IPS-NIHi11 (cell line): ENCODE measurements at regions not wholly inside any gene's neighbourhood (a gene's known extent, or its start where the extent isn't known, plus 50 kb on each side); places are given as distances from the start of the nearest gene placed in this dataset.
"Not testable (repeated sequence)": the region's sequence is repeated elsewhere in the genome, so short reads cannot be mapped to it uniquely, and the experiment has no call there.

Source experiments
- DNase-seq: peaks from one replicate; pipeline ENCODE4 v3.0.0; 2012; ENCODE audit warnings: mixed read lengths, low spot score

DNA sequence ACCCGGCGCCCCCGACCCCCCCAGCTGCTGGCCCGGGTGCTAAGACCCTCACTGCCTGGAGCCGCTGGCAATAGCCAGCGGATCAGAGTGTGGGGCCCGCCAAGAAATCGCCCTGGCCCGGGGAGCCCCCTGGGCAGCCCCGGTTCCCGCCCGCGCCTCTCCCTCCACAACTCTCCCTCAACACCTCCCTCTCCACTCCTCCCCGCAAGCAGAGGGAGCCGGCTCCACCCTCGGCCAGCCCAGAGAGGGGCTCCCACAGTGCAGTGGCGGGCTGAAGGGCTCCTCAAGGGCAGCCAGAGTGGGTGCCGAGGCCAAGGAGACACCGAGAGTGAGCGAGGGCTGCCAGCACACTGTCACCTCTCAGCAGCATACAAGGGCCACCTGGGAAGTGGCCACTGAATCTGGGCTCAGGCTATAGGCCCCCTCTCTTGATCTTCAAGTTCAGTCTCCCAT, 385.5 kb downstream of the SEC14L1 start:
- no peak for DNase-seq

GRCh38 chr17:77526728-77527350, 386.1 kb downstream of the SEC14L1 start:
- no peak for DNase-seq

- DNase-seq = no peak
Observed at GRCh38 chr17:77527409-77527808, 386.6 kb downstream of the SEC14L1 start.

- no peak for DNase-seq
Observed at GRCh38 chr17:77527836-77528505, 387.2 kb downstream of the SEC14L1 start.

- peak; percentile 84 for DNase-seq
Observed at GRCh38 chr17:77528516-77529327, 388.0 kb downstream of the SEC14L1 start.

DNA sequence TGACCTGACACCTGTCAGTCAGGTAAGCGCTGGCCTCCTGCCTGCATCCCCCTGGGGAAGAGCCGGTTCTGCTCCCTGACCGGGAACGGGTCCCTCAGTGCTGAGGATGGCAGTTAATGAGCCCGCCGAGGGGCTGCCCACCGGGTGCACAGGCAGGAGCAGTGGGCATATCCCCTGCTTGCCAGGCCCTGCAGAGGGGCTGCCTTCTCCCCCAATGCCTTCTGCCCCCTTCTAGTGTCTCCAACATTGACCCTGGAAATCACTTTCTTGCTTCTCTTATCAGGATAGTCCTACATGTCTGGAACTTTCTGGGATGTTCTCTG, 388.5 kb downstream of the SEC14L1 start:
- no peak for DNase-seq

GRCh38 chr17:77530591-77530990, 389.8 kb downstream of the SEC14L1 start:
- no peak for DNase-seq

GRCh38 chr17:77531002-77531401, 390.2 kb downstream of the SEC14L1 start:
- no peak for DNase-seq

DNA sequence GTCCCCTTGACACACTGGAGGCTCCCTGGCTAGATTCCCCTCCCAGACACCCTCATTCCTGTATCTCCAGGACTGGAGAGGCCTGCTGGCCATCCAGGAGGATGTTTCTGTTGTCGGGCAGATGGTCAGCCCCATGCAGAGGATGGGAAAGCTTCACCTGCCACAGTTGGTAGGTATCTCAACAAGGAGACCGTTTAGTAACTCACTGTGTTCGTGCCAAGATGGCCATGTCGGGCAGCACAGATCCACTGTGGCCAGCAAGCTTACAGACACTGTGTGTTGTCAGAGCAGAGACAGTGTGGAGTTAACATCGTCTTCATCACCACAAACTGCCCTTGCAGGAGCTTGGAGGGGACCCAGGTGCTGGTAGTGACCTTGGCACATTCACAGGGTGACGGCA, 390.9 kb downstream of the SEC14L1 start:
- no peak for DNase-seq

GRCh38 chr17:77533697-77534096, 392.9 kb downstream of the SEC14L1 start:
- not testable (repeated sequence) for DNase-seq

DNA sequence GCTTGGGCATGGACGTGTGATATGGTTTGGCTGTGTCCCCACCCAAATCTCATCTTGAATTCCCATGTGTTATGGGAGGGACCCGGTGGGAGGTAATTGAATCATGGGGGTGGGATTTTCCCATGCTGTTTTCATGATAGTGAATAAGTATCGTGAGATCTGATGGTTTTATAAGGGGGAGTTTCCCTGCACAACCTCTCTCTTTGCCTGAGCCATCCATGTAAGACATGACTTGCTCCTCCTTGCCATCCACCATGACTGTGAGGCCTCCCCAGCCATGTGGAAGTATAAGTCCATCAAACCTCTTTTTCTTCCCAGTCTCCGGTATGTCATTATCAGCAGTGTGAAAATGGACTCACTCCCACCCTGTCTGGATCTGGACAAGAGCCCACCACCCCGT, 393.4 kb downstream of the SEC14L1 start:
- no peak for DNase-seq

DNA sequence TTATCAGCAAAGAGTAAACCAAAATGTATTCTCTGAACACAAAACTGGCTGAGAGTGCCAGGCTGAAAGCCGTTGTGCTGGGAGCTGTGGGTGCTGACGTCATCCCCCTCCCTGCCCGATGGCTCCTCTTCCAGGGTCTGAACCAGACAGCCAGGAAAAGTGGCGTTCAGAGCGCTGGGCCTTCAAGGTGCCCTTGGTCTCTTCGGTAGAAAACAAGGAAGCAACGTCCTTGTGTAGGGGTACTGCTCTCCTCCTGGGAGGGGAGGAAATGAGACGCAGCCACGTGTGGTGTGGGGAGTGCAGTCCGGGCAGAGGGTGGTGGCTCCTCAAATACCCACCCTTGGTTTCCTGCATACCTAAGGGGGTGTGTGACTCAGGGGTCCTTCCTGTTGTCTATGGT, 394.7 kb downstream of the SEC14L1 start:
- DNase-seq = no peak

GRCh38 chr17:77535892-77536291, 395.1 kb downstream of the SEC14L1 start:
- no peak for DNase-seq

DNA sequence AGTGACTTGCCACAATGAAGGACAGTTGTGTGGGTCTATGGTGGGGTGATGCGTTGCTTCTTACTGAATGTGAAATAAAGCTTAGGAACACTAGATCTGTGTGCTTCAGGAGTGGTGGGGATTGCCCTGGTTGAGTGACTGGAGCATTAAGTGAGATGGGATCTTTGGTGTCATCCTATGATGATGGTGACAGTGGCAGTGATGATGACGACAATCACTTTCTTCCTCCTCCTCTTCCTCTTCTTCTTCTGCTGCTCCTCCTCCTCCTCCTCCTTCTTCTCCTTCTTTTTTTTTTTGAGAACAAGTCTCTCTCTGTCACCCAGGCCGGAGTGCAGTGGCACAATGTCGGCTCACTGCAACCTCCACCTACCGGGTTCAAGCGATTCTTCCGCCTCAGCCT, 396.8 kb downstream of the SEC14L1 start:
- DNase-seq = no peak

- no peak for DNase-seq
Observed at GRCh38 chr17:77540531-77540930, 399.8 kb downstream of the SEC14L1 start.

- no peak for DNase-seq
Observed at GRCh38 chr17:77540975-77541374, 400.2 kb downstream of the SEC14L1 start.

DNA sequence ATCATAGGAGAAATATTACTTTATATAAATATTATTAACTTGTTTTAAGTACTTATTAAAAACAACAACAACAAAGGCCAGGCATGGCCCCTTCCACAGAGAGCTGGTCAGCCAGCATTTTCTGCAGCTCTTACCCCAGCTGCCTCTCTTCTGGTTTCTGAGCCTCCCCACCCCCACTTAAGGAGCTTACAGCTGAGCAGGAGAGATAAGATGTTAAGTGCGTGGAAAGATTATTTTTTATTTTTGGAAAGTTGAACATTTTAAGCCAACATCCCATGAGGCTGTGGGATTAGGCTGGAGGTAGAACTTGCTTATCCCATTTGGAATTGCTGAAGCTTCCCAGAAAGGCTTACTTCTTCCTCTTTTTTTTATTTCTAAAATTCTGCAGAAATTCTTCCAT, 401.2 kb downstream of the SEC14L1 start:
- no peak for DNase-seq

GRCh38 chr17:77542551-77543490, 402.1 kb downstream of the SEC14L1 start:
- peak; percentile 83 for DNase-seq

GRCh38 chr17:77543801-77544200, 403.0 kb downstream of the SEC14L1 start:
- no peak for DNase-seq

GRCh38 chr17:77544347-77545110, 403.8 kb downstream of the SEC14L1 start:
- DNase-seq = no peak

DNA sequence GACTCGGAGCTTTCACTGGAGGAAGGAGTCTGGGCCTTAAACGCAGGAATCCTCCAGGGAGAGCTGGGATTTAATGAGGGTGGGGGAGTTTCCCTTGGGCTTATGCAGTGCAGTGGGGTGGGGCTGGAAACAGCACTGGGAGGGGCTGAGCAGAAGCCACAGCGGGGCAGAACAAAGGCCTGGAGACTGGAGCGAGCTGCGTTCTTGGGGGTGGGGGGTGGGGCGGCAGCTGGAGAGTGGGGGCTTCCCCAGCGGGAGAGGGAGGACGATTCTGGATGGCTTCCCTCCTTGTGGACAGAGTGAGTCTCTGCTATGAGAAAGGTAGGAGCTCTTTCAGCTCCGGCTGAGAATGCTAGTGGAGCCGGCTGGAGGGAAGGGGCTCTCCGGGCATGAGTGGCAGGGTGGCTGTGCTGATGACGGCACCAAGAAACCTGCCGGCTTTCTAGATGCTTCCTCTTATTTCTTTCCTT, 406.0 kb downstream of the SEC14L1 start:
- peak; percentile 65 for DNase-seq
